IMR-90 (cell line): ENCODE measurements at regions not wholly inside any gene's neighbourhood (a gene's known extent, or its start where the extent isn't known, plus 50 kb on each side); places are given as distances from the start of the nearest gene placed in this dataset.

Experiments
- ATAC-seq: fragments of 200-7000 bp; cut with Tn5 transposase; 2 replicates; pipeline ENCODE4 v1.9.1; 2020; ENCODE audit warnings: low read depth, mild to moderate bottlenecking, moderate library complexity
- BruUV-seq: library from RNA; stranded (reverse); fragments of 400-500 nt; replicated peaks from 2 replicates; lab custom pipeline; 2021; lab: Mats Ljungman, UMichigan
- CTCF ChIA-PET: fragments of 300-600 bp; formaldehyde crosslinking; extraction: SDS; loops from one replicate; lab custom pipeline; 2021; ENCODE audit warnings: antibody characterized with exemption; lab: Yijun Ruan, JAX
- POLR2A ChIA-PET: fragments of 300-600 bp; sonication (Branson Sonifier 250); formaldehyde crosslinking; loops from one replicate; lab custom pipeline; 2022; ENCODE audit warnings: antibody characterized with exemption; ENCODE audit not compliant: unreplicated experiment; lab: Charles Lee
- DNase-seq: peaks from one replicate; pipeline ENCODE4 v3.0.0; 2013
- H2AFZ ChIP-seq: replicated peaks from 2 replicates; pipeline ENCODE3; 2013; ENCODE audit warnings: low read length, mild to moderate bottlenecking; ENCODE audit not compliant: poor library complexity
- H2AK5ac ChIP-seq: 2 replicates; pipeline ENCODE4 v1.6.1; 2013; ENCODE audit warnings: low read depth, low read length, inconsistent platforms
- H2AK9ac ChIP-seq: replicated peaks from 2 replicates; pipeline ENCODE3; 2013; ENCODE audit warnings: mild to moderate bottlenecking, low read depth, low read length, moderate library complexity; ENCODE audit not compliant: poor library complexity
- H2BK120ac ChIP-seq: 2 replicates; pipeline ENCODE4 v1.6.1; 2013; ENCODE audit warnings: low read depth, low read length, inconsistent platforms
- H2BK15ac ChIP-seq: 3 replicates; pipeline ENCODE4 v1.6.1; 2013; ENCODE audit warnings: low read depth, low read length, inconsistent platforms
- H2BK20ac ChIP-seq: 2 replicates; pipeline ENCODE4 v1.6.1; 2013; ENCODE audit warnings: low read depth, mild to moderate bottlenecking, inconsistent platforms, low read length, moderate library complexity
- H2BK5ac ChIP-seq: 2 replicates; pipeline ENCODE4 v1.6.1; 2013; ENCODE audit warnings: mild to moderate bottlenecking, low read depth, low read length, inconsistent platforms; ENCODE audit not compliant: poor library complexity, severe bottlenecking
- H3K14ac ChIP-seq: replicated peaks from 2 replicates; pipeline ENCODE4 v1.6.1; 2013; ENCODE audit warnings: low read depth, low read length, inconsistent platforms
- H3K18ac ChIP-seq: 2 replicates; pipeline ENCODE4 v1.6.1; 2013; ENCODE audit warnings: low read depth, low read length, control low read depth
- H3K23ac ChIP-seq: 2 replicates; pipeline ENCODE4 v1.6.1; 2013; ENCODE audit warnings: low read depth, low read length, inconsistent platforms
- H3K27ac ChIP-seq: 2 replicates; pipeline ENCODE4 v1.5.1; 2013; ENCODE audit warnings: mild to moderate bottlenecking, control low read depth, low read length; ENCODE audit not compliant: insufficient read depth
- H3K27me3 ChIP-seq: 2 replicates; pipeline ENCODE4 v1.6.1; 2013; ENCODE audit warnings: low read length; ENCODE audit not compliant: control insufficient read depth, insufficient read depth
- H3K36me3 ChIP-seq: 2 replicates; pipeline ENCODE4 v1.6.1; 2013; ENCODE audit warnings: low read length, mixed read lengths; ENCODE audit not compliant: control insufficient read depth, insufficient read depth
- H3K4ac ChIP-seq: 2 replicates; pipeline ENCODE4 v1.6.1; 2013; ENCODE audit warnings: low read depth, low read length, inconsistent platforms
- H3K4me1 ChIP-seq: 2 replicates; pipeline ENCODE4 v1.6.1; 2013; ENCODE audit warnings: low read length, mixed read lengths; ENCODE audit not compliant: control insufficient read depth, insufficient read depth
- H3K4me2 ChIP-seq: 2 replicates; pipeline ENCODE4 v1.6.1; 2013; ENCODE audit warnings: low read depth, mild to moderate bottlenecking, control low read depth, low read length, moderate library complexity
- H3K4me3 ChIP-seq: 2 replicates; pipeline ENCODE4 v1.5.1; 2013; ENCODE audit warnings: low read depth, mild to moderate bottlenecking, control low read depth, low read length, moderate library complexity; ENCODE audit not compliant: insufficient read depth
- H3K56ac ChIP-seq: 2 replicates; pipeline ENCODE4 v1.6.1; 2013; ENCODE audit warnings: low read length, inconsistent platforms; ENCODE audit not compliant: insufficient read depth; ENCODE audit errors: extremely low read depth
- H3K79me1 ChIP-seq, 2 experiments: 2 replicates each; pipeline ENCODE4 v1.6.1; 2013; ENCODE audit warnings: low read length in 2 of 2, inconsistent platforms in 1 of 2, low read depth in 1 of 2
- H3K9ac ChIP-seq: 2 replicates; pipeline ENCODE4 v1.6.1; 2013; ENCODE audit warnings: low read depth, low read length, control low read depth
- H3K9me1 ChIP-seq: 2 replicates; pipeline ENCODE4 v1.6.1; 2013; ENCODE audit warnings: low read length, inconsistent platforms; ENCODE audit not compliant: insufficient read depth
- H3K9me3 ChIP-seq: 2 replicates; pipeline ENCODE4 v1.6.1; 2013; ENCODE audit warnings: low read length; ENCODE audit not compliant: control insufficient read depth, insufficient read depth
- H4K20me1 ChIP-seq: 2 replicates; pipeline ENCODE4 v1.6.1; 2013; ENCODE audit warnings: low read length, inconsistent platforms; ENCODE audit not compliant: insufficient read depth
- H4K5ac ChIP-seq: 2 replicates; pipeline ENCODE4 v1.6.1; 2013; ENCODE audit warnings: mild to moderate bottlenecking, low read depth, low read length, control low read depth
- H4K8ac ChIP-seq, 2 experiments: 2 replicates each; pipeline ENCODE4 v1.6.1; 2013; ENCODE audit warnings: low read depth in 2 of 2, low read length in 2 of 2, control low read depth in 1 of 2, inconsistent platforms in 1 of 2
- H4K91ac ChIP-seq: 2 replicates; pipeline ENCODE4 v1.6.1; 2013; ENCODE audit warnings: low read depth, low read length, inconsistent platforms; ENCODE audit not compliant: insufficient read depth
- BHLHE40 ChIP-seq: fragments of 150-350 bp; IDR thresholded peaks from 2 replicates; pipeline ENCODE4 v1.6.1; 2016; ENCODE audit warnings: mild to moderate bottlenecking, low read depth, low read length
- CEBPB ChIP-seq: IDR thresholded peaks from 2 replicates; pipeline ENCODE4 v1.6.1; 2012; ENCODE audit warnings: low read depth, low read length, improper control_type of control experiment
- CHD1 ChIP-seq: IDR thresholded peaks from 2 replicates; pipeline ENCODE4 v1.6.1; 2012; ENCODE audit warnings: low read depth, low read length, improper control_type of control experiment
- CTCF ChIP-seq: conservative IDR thresholded peaks from 2 replicates; pipeline ENCODE4 v1.5.1; 2012; ENCODE audit warnings: mild to moderate bottlenecking, low read depth, low read length, improper control_type of control experiment
- FOS ChIP-seq: fragments of 150-350 bp; IDR thresholded peaks from 2 replicates; pipeline ENCODE4 v1.6.1; 2016; ENCODE audit warnings: low read depth, low read length
- MAFK ChIP-seq: IDR thresholded peaks from 2 replicates; pipeline ENCODE4 v1.6.1; 2012; ENCODE audit warnings: low read depth, low read length, improper control_type of control experiment
- MAZ ChIP-seq: IDR thresholded peaks from 2 replicates; pipeline ENCODE4 v1.6.1; 2012; ENCODE audit warnings: low read depth, mild to moderate bottlenecking, low read length, improper control_type of control experiment, moderate library complexity, borderline replicate concordance
- NFE2L2 ChIP-seq: fragments of 150-350 bp; IDR thresholded peaks from 2 replicates; pipeline ENCODE4 v1.6.1; 2016; ENCODE audit warnings: low read depth, mild to moderate bottlenecking, low read length
- POLR2A ChIP-seq: IDR thresholded peaks from 2 replicates; pipeline ENCODE4 v1.6.1; 2012; ENCODE audit warnings: mild to moderate bottlenecking, low read depth, low read length
- RCOR1 ChIP-seq: IDR thresholded peaks from 2 replicates; pipeline ENCODE4 v1.6.1; 2012; ENCODE audit warnings: mild to moderate bottlenecking, low read length, improper control_type of control experiment; ENCODE audit not compliant: insufficient replicate concordance
- RFX5 ChIP-seq: IDR thresholded peaks from 2 replicates; pipeline ENCODE4 v1.8.0; 2012; ENCODE audit warnings: low read depth, mild to moderate bottlenecking, low read length, moderate library complexity
- USF2 ChIP-seq: fragments of 150-350 bp; IDR thresholded peaks from 2 replicates; pipeline ENCODE4 v1.6.1; 2017; ENCODE audit warnings: mild to moderate bottlenecking, antibody characterized with exemption, low read length, low read depth
- WGBS, 2 experiments: methylation state at CpG; one replicate each; pipeline versions ENCODE4 v1.1.5 to v1.1.7; 2013; ENCODE audit warnings: missing lambda C conversion rate in 2 of 2; ENCODE audit not compliant: insufficient read length in 1 of 2; ENCODE audit errors: extremely low coverage in 2 of 2; 5-methylcytosine and 5-hydroxymethylcytosine counted together
- dilution Hi-C: fragments of 300-500 bp; cut with HindIII; formaldehyde crosslinking; loops from one replicate; pipeline ENCODE4 v1.14.3; 2018; ENCODE audit warnings: low sequenced_read_pairs; ENCODE audit not compliant: unreplicated experiment
- in situ Hi-C: fragments of 300-500 bp; cut with MboI; formaldehyde crosslinking; loops from 3 replicates; pipeline ENCODE4 v1.14.3; 2019; ENCODE audit warnings: low sequenced_read_pairs, inconsistent platforms, mixed read lengths
- intact Hi-C: fragments of 100-400 bp; cut with micrococcal nuclease; formaldehyde crosslinking; loops from 2 replicates; pipeline ENCODE4 v1.10.0; 2022

- H3K9ac ChIP-seq = no peak overlapping the region
- no peaks in the 10 kb centered on the region for H3K36me3 ChIP-seq
- H2AFZ ChIP-seq = no peak overlapping the region
- TF ChIP-seq POLR2A = no peak
- TF ChIP-seq CHD1 = no peak
- TF ChIP-seq CEBPB = no peak
- no peak for TF ChIP-seq FOS
- TF ChIP-seq BHLHE40 = no peak
- no peak for TF ChIP-seq RCOR1
- no peak for TF ChIP-seq MAFK
- TF ChIP-seq USF2 = no peak
- TF ChIP-seq MAZ = no peak
- TF ChIP-seq RFX5 = no peak
- TF ChIP-seq CTCF = no peak
- TF ChIP-seq NFE2L2 = no peak
- peak overlapping the region in 1 of 2 experiments; percentile 58; a peak in 2 of 4 replicates for H4K8ac ChIP-seq
- 0 out of 2 replicates have a peak overlapping the region, but pooled peaks have one; percentile 9 for H3K56ac ChIP-seq
- H4K20me1 ChIP-seq = no peaks in the 10 kb centered on the region
- peaks cover 21% of the 10 kb centered on the region for H3K9me1 ChIP-seq
- peak overlapping the region; percentile 36; the same call in 1 of the 2 replicates for H4K5ac ChIP-seq
- dilution Hi-C loops = no loop called here
- no TSS peak for BruUV-seq
- H3K4me1 ChIP-seq = peaks cover 35% of the 10 kb centered on the region
- H3K9me3 ChIP-seq = peaks cover 10% of the 10 kb centered on the region; the same call in 1 of the 2 replicates
- ATAC-seq (no peak), DNase-seq (no peak)
- H2AK5ac ChIP-seq = peak overlapping the region; percentile 41; the same call in 1 of the 2 replicates
- peak overlapping the region; percentile 29 for H3K14ac ChIP-seq
- peak overlapping the region; percentile 88 for H3K18ac ChIP-seq
- peak overlapping the region; percentile 33; the same call in 1 of the 2 replicates for H3K23ac ChIP-seq
- H3K4me2 ChIP-seq = no peak overlapping the region
- in situ Hi-C loops = no loop called here
- peak overlapping the region; percentile 98 for H2BK5ac ChIP-seq
- no CpG with 5 or more reads among the region's 3 CpGs for WGBS, 2 experiments
- H2AK9ac ChIP-seq = no peak overlapping the region
- peaks cover 0 to 28% of the 10 kb centered on the region in 2 experiments; a peak in 2 of 4 replicates for H3K79me1 ChIP-seq
- peak overlapping the region; percentile 39; the same call in 1 of the 2 replicates for H3K27ac ChIP-seq
- H3K4ac ChIP-seq = peak overlapping the region; percentile 76
- H2BK120ac ChIP-seq = peak overlapping the region; percentile 87
- ChIA-PET POLR2A (no interaction called here), CTCF (interaction anchor here (1.2 kb wide), 1 partner anchor 140 kb away, joined by 3 read pairs; no protein-coding TSS in a partner anchor)
- H2BK15ac ChIP-seq = peak overlapping the region; percentile 96; the same call in 1 of the 3 replicates
- H4K91ac ChIP-seq = peak overlapping the region; percentile 80
- no peaks in the 10 kb centered on the region for H3K27me3 ChIP-seq
- peak overlapping the region; percentile 81 for H2BK20ac ChIP-seq
- intact Hi-C loops = no loop called here
- H3K4me3 ChIP-seq = no peak overlapping the region
Observed at GRCh38 chr2:37784071-37784758, 112.8 kb upstream of the CDC42EP3 start.
